ENCODE measurements at regions not wholly inside any gene's neighbourhood (a gene's known extent, or its start where the extent isn't known, plus 50 kb on each side); places are given as distances from the start of the nearest gene placed in this dataset.

DNA sequence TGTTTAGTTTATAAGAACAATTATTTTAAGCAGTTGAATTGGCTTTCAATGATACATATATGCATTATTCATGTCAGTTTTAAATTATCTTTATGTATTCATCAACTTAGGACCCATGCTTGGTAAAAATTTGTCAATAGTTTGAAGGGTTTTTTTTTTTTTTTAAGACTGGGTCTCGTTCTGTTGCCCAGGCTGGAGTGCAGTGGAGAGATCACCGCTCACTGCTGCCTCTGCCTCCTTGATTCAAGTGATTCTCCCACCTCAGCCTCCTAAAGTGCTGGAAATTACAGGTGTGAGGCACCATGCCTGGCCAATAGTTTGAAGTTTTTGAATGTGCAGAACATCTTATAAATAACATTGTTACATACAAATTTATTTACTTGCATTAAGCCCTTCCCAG is 1671.0 kb upstream of the B3GALT2 start:
- no peaks in the 10 kb centered on the region for H3K36me3 ChIP-seq (ENCODE audit: control insufficient read depth in 1 of 2, insufficient read depth in 2 of 2, low read length in 2 of 2)
- no peak overlapping the region for H3K23ac ChIP-seq (ENCODE audit: low read length)
- H2AFZ ChIP-seq (ENCODE audit: insufficient read depth, low read length, poor library complexity): no peak overlapping the region
- H3K4ac ChIP-seq (ENCODE audit: low read depth, low read length): no peak overlapping the region
- H3K14ac ChIP-seq (ENCODE audit: low read length): no peak overlapping the region
- H3K9me3 ChIP-seq (ENCODE audit: insufficient read depth, low read depth, low read length): no peaks in the 10 kb centered on the region
- H2BK12ac ChIP-seq (ENCODE audit: low read length): no peak overlapping the region
- H2BK120ac ChIP-seq (ENCODE audit: insufficient read depth, low read length, poor library complexity): no peak overlapping the region
- H2AK5ac ChIP-seq (ENCODE audit: low read length): no peak overlapping the region
- no peak overlapping the region for H3K4me3 ChIP-seq (ENCODE audit: low read depth, low read length)
- no peak for DNase-seq
- H3K27me3 ChIP-seq (ENCODE audit: insufficient read depth, low read length): no peaks in the 10 kb centered on the region
- no peaks in the 10 kb centered on the region for H3K4me1 ChIP-seq (ENCODE audit: control insufficient read depth in 1 of 2, insufficient read depth in 2 of 2, low read length in 2 of 2)
- no peak overlapping the region for H3K4me2 ChIP-seq (ENCODE audit: low read length)
- H2BK5ac ChIP-seq (ENCODE audit: low read depth, low read length, poor library complexity): no peak overlapping the region
- no peak overlapping the region for H4K12ac ChIP-seq (ENCODE audit: low read depth, low read length)
- H4K8ac ChIP-seq (ENCODE audit: low read depth, low read length): no peak overlapping the region
- H3K27ac ChIP-seq (ENCODE audit: low read depth, low read length): no peak overlapping the region
- no peaks in the 10 kb centered on the region for H3K79me1 ChIP-seq (ENCODE audit: low read length)
- H4K91ac ChIP-seq (ENCODE audit: low read depth, low read length): no peak overlapping the region
- H3K18ac ChIP-seq (ENCODE audit: low read length): no peak overlapping the region
- H3K79me2 ChIP-seq (ENCODE audit: control insufficient read depth, insufficient read depth, low read length, poor library complexity): no peaks in the 10 kb centered on the region
- WGBS (ENCODE audit: extremely low coverage, insufficient coverage, insufficient read length): no CpG with 5 or more reads among the region's 2 CpGs
- no peak overlapping the region for H3K9ac ChIP-seq (ENCODE audit: low read length)

DNA sequence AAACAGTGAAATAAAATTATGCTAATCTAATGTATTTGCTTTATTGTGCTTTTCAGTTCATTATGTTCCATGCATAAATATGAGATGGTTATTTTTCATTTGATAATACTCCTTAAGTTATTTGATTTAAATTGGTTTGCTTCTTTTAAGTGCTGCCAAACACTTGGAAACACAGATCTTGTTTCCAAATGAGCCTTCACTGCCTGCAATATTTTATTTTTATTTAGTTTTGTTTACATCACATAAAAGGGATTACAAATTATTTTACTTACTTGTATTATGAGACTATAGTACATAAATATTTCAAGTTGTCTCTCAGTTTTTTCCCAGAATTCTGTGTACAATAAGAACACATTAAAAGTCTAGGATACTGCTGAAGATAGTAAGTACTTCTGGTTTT is 1662.4 kb upstream of the B3GALT2 start:
- H4K8ac ChIP-seq (ENCODE audit: low read depth, low read length): no peak overlapping the region
- H3K27ac ChIP-seq (ENCODE audit: low read depth, low read length): no peak overlapping the region
- H3K4me2 ChIP-seq (ENCODE audit: low read length): no peak overlapping the region
- no peaks in the 10 kb centered on the region for H3K79me2 ChIP-seq (ENCODE audit: control insufficient read depth, insufficient read depth, low read length, poor library complexity)
- no peak overlapping the region for H3K23ac ChIP-seq (ENCODE audit: low read length)
- no peaks in the 10 kb centered on the region for H3K4me1 ChIP-seq (ENCODE audit: control insufficient read depth in 1 of 2, insufficient read depth in 2 of 2, low read length in 2 of 2)
- H2AFZ ChIP-seq (ENCODE audit: insufficient read depth, low read length, poor library complexity): no peak overlapping the region
- no peak overlapping the region for H3K4ac ChIP-seq (ENCODE audit: low read depth, low read length)
- H2BK5ac ChIP-seq (ENCODE audit: low read depth, low read length, poor library complexity): no peak overlapping the region
- H3K9me3 ChIP-seq (ENCODE audit: insufficient read depth, low read depth, low read length): no peaks in the 10 kb centered on the region
- H3K27me3 ChIP-seq (ENCODE audit: insufficient read depth, low read length): no peaks in the 10 kb centered on the region
- H4K91ac ChIP-seq (ENCODE audit: low read depth, low read length): no peak overlapping the region
- H3K14ac ChIP-seq (ENCODE audit: low read length): no peak overlapping the region
- H2AK5ac ChIP-seq (ENCODE audit: low read length): no peak overlapping the region
- H3K9ac ChIP-seq (ENCODE audit: low read length): no peak overlapping the region
- DNase-seq: no peak
- no peak overlapping the region for H3K18ac ChIP-seq (ENCODE audit: low read length)
- no peak overlapping the region for H2BK120ac ChIP-seq (ENCODE audit: insufficient read depth, low read length, poor library complexity)
- no peak overlapping the region for H2BK12ac ChIP-seq (ENCODE audit: low read length)
- H3K4me3 ChIP-seq (ENCODE audit: low read depth, low read length): no peak overlapping the region
- no peaks in the 10 kb centered on the region for H3K36me3 ChIP-seq (ENCODE audit: control insufficient read depth in 1 of 2, insufficient read depth in 2 of 2, low read length in 2 of 2)
- H3K79me1 ChIP-seq (ENCODE audit: low read length): no peaks in the 10 kb centered on the region
- no peak overlapping the region for H4K12ac ChIP-seq (ENCODE audit: low read depth, low read length)

DNA sequence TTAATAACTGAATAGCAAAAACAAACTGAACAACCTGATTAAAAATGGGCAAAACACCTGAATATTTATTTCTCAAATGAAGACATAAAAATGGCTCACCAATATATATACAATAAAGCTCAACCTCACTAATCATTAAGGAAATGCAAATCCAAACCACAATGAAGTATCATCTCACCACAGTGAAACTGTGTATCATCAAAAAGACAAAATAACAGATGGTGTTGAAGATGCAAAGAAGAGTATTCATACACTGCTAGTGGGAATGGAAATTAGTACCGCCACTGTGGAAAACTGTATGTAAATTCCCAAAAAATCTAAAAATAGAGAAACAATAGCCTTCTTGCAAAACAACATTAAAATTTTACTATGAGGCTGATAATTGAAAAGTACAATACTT is 1660.1 kb upstream of the B3GALT2 start:
- Histone ChIP-seq H3K18ac (ENCODE audit: low read length) (no peak overlapping the region), H2AFZ (ENCODE audit: insufficient read depth, low read length, poor library complexity) (no peak overlapping the region), H3K14ac (ENCODE audit: low read length) (no peak overlapping the region), H3K36me3 (ENCODE audit: control insufficient read depth in 1 of 2, insufficient read depth in 2 of 2, low read length in 2 of 2) (no peaks in the 10 kb centered on the region), H4K91ac (ENCODE audit: low read depth, low read length) (no peak overlapping the region), H3K27me3 (ENCODE audit: insufficient read depth, low read length) (no peaks in the 10 kb centered on the region), H2BK5ac (ENCODE audit: low read depth, low read length, poor library complexity) (no peak overlapping the region), H2BK120ac (ENCODE audit: insufficient read depth, low read length, poor library complexity) (no peak overlapping the region), H3K27ac (ENCODE audit: low read depth, low read length) (no peak overlapping the region), H3K23ac (ENCODE audit: low read length) (no peak overlapping the region), H3K9me3 (ENCODE audit: insufficient read depth, low read depth, low read length) (no peaks in the 10 kb centered on the region), H4K12ac (ENCODE audit: low read depth, low read length) (no peak overlapping the region), H3K4me3 (ENCODE audit: low read depth, low read length) (no peak overlapping the region), H3K4ac (ENCODE audit: low read depth, low read length) (no peak overlapping the region), H3K79me2 (ENCODE audit: control insufficient read depth, insufficient read depth, low read length, poor library complexity) (no peaks in the 10 kb centered on the region), H3K79me1 (ENCODE audit: low read length) (no peaks in the 10 kb centered on the region), H3K9ac (ENCODE audit: low read length) (no peak overlapping the region), H3K4me1 (ENCODE audit: control insufficient read depth in 1 of 2, insufficient read depth in 2 of 2, low read length in 2 of 2) (no peaks in the 10 kb centered on the region), H4K8ac (ENCODE audit: low read depth, low read length) (no peak overlapping the region), H2BK12ac (ENCODE audit: low read length) (no peak overlapping the region), H3K4me2 (ENCODE audit: low read length) (no peak overlapping the region), H2AK5ac (ENCODE audit: low read length) (no peak overlapping the region)
- no CpG with 5 or more reads among the region's 1 CpG for WGBS (ENCODE audit: extremely low coverage, insufficient coverage, insufficient read length)
- DNase-seq: no peak

DNA sequence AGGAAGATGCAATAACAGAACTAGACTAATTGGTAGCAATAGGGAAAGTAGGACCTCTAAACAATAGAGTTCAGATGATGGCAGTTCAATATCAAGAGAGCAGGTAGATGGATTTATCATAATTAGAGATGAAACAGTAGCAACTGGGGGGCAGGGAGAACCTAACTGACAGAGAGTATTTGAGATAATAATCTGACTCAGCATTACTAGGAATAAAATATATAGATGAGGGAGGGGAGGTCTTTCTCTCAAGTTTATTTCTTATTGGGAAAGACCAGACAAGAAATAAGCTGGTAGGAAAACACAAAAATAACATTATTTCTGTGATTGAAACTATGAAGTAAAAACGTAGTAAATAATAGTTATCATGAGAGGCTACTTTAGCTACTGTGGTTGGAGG is 1656.7 kb upstream of the B3GALT2 start:
- no peak overlapping the region for H4K12ac ChIP-seq (ENCODE audit: low read depth, low read length)
- WGBS (ENCODE audit: extremely low coverage, insufficient coverage, insufficient read length): no CpG with 5 or more reads among the region's 1 CpG
- no peak overlapping the region for H4K91ac ChIP-seq (ENCODE audit: low read depth, low read length)
- no peaks in the 10 kb centered on the region for H3K36me3 ChIP-seq (ENCODE audit: control insufficient read depth in 1 of 2, insufficient read depth in 2 of 2, low read length in 2 of 2)
- H3K4me1 ChIP-seq (ENCODE audit: control insufficient read depth in 1 of 2, insufficient read depth in 2 of 2, low read length in 2 of 2): no peaks in the 10 kb centered on the region
- H3K27me3 ChIP-seq (ENCODE audit: insufficient read depth, low read length): no peaks in the 10 kb centered on the region
- H2AFZ ChIP-seq (ENCODE audit: insufficient read depth, low read length, poor library complexity): no peak overlapping the region
- no peak overlapping the region for H2BK12ac ChIP-seq (ENCODE audit: low read length)
- no peak overlapping the region for H3K18ac ChIP-seq (ENCODE audit: low read length)
- H3K9ac ChIP-seq (ENCODE audit: low read length): no peak overlapping the region
- no peaks in the 10 kb centered on the region for H3K9me3 ChIP-seq (ENCODE audit: insufficient read depth, low read depth, low read length)
- H3K79me2 ChIP-seq (ENCODE audit: control insufficient read depth, insufficient read depth, low read length, poor library complexity): no peaks in the 10 kb centered on the region
- H3K4me2 ChIP-seq (ENCODE audit: low read length): no peak overlapping the region
- H3K23ac ChIP-seq (ENCODE audit: low read length): no peak overlapping the region
- no peak overlapping the region for H4K8ac ChIP-seq (ENCODE audit: low read depth, low read length)
- DNase-seq: no peak
- H2BK120ac ChIP-seq (ENCODE audit: insufficient read depth, low read length, poor library complexity): no peak overlapping the region
- no peak overlapping the region for H3K14ac ChIP-seq (ENCODE audit: low read length)
- H2BK5ac ChIP-seq (ENCODE audit: low read depth, low read length, poor library complexity): no peak overlapping the region
- H3K27ac ChIP-seq (ENCODE audit: low read depth, low read length): no peak overlapping the region
- no peak overlapping the region for H2AK5ac ChIP-seq (ENCODE audit: low read length)
- H3K4ac ChIP-seq (ENCODE audit: low read depth, low read length): no peak overlapping the region
- H3K79me1 ChIP-seq (ENCODE audit: low read length): no peaks in the 10 kb centered on the region
- H3K4me3 ChIP-seq (ENCODE audit: low read depth, low read length): no peak overlapping the region

DNA sequence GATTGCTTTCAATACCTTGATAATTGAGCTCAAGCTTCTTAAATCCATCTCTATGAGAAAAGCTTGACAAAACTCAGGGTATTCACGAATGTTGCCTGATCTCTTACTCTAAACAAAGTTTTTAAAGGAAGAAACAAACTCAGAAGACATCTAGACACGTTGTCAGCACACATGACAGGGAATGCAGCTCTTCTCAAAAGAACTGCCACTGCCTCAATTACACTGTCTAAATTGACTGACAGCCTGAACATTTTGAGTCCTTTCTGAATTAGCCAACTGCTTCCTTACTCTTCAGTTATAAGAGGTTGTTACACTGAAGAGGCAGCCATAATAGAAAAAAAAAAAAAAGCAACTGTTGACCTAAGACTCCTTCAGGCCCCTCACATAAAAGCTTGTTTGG is 1646.7 kb upstream of the B3GALT2 start:
- H3K4me2 ChIP-seq (ENCODE audit: low read length): no peak overlapping the region
- H2BK12ac ChIP-seq (ENCODE audit: low read length): no peak overlapping the region
- WGBS (ENCODE audit: extremely low coverage, insufficient coverage, insufficient read length): no CpG with 5 or more reads among the region's 2 CpGs

More for the DNA sequence above, 1646.7 kb upstream of the B3GALT2 start:
- no peak overlapping the region for H3K4me3 ChIP-seq (ENCODE audit: low read depth, low read length)
- no peaks in the 10 kb centered on the region for H3K4me1 ChIP-seq (ENCODE audit: control insufficient read depth in 1 of 2, insufficient read depth in 2 of 2, low read length in 2 of 2)
- H3K9ac ChIP-seq (ENCODE audit: low read length): no peak overlapping the region
- no peak overlapping the region for H3K14ac ChIP-seq (ENCODE audit: low read length)
- no peaks in the 10 kb centered on the region for H3K79me1 ChIP-seq (ENCODE audit: low read length)
- H3K4ac ChIP-seq (ENCODE audit: low read depth, low read length): no peak overlapping the region
- no peak for DNase-seq
- no peak overlapping the region for H4K8ac ChIP-seq (ENCODE audit: low read depth, low read length)
- H4K91ac ChIP-seq (ENCODE audit: low read depth, low read length): no peak overlapping the region
- H2AK5ac ChIP-seq (ENCODE audit: low read length): no peak overlapping the region
- H2BK5ac ChIP-seq (ENCODE audit: low read depth, low read length, poor library complexity): no peak overlapping the region
- H3K79me2 ChIP-seq (ENCODE audit: control insufficient read depth, insufficient read depth, low read length, poor library complexity): no peaks in the 10 kb centered on the region
- H2AFZ ChIP-seq (ENCODE audit: insufficient read depth, low read length, poor library complexity): no peak overlapping the region
- H4K12ac ChIP-seq (ENCODE audit: low read depth, low read length): no peak overlapping the region
- H3K27ac ChIP-seq (ENCODE audit: low read depth, low read length): no peak overlapping the region
- H2BK120ac ChIP-seq (ENCODE audit: insufficient read depth, low read length, poor library complexity): no peak overlapping the region
- H3K18ac ChIP-seq (ENCODE audit: low read length): no peak overlapping the region
- H3K27me3 ChIP-seq (ENCODE audit: insufficient read depth, low read length): no peaks in the 10 kb centered on the region
- no peak overlapping the region for H3K23ac ChIP-seq (ENCODE audit: low read length)
- H3K36me3 ChIP-seq (ENCODE audit: control insufficient read depth in 1 of 2, insufficient read depth in 2 of 2, low read length in 2 of 2): no peaks in the 10 kb centered on the region
- no peaks in the 10 kb centered on the region for H3K9me3 ChIP-seq (ENCODE audit: insufficient read depth, low read depth, low read length)
